ENCODE measurements at regions not wholly inside any gene's neighbourhood (a gene's known extent, or its start where the extent isn't known, plus 50 kb on each side); places are given as distances from the start of the nearest gene placed in this dataset.

- TF ChIP-seq CTCF (IDR thresholded peaks at IDR 0.05; ENCODE audit: poor library complexity, severe bottlenecking) (no peak), MXI1 (conservative IDR thresholded peaks at IDR 0.05; ENCODE audit: poor library complexity, severe bottlenecking) (no peak), EP300 (conservative IDR thresholded peaks at IDR 0.05; ENCODE audit: poor library complexity, severe bottlenecking) (no peak), EZH2 (IDR thresholded peaks at IDR 0.05; ENCODE audit: borderline replicate concordance, insufficient read depth, low read length, poor library complexity, severe bottlenecking) (no peak), SMC3 (conservative IDR thresholded peaks at IDR 0.05; ENCODE audit: poor library complexity) (no peak), TAF1 (IDR thresholded peaks at IDR 0.05; ENCODE audit: low read depth) (no peak), REST (IDR thresholded peaks at IDR 0.05; ENCODE audit: borderline replicate concordance) (no peak), POLR2AphosphoS5 (IDR thresholded peaks at IDR 0.05) (no peak)
Measured at GRCh38 chr9:86821006-86821845, 126.1 kb downstream of the GAS1 start.

Measured in neural cell (in vitro differentiated cells).